ENCODE measurements at regions not wholly inside any gene's neighbourhood (a gene's known extent, or its start where the extent isn't known, plus 50 kb on each side); places are given as distances from the start of the nearest gene placed in this dataset.

- no peak for DNase-seq
These were observed 163.8 kb upstream of the LMNTD1 start for GRCh38 chr12:25716842-25717241.

- DNase-seq = no peak
These were observed 164.5 kb upstream of the LMNTD1 start for GRCh38 chr12:25717552-25717951.

- DNase-seq = no peak
These were observed 165.1 kb upstream of the LMNTD1 start for GRCh38 chr12:25718081-25718731.

GRCh38 chr12:25719505-25719904 lies 166.4 kb upstream of the LMNTD1 start:
- DNase-seq = no peak

- DNase-seq = no peak
These were observed 170.3 kb upstream of the LMNTD1 start for GRCh38 chr12:25723336-25723735.

- DNase-seq = no peak
These were observed 170.9 kb upstream of the LMNTD1 start for GRCh38 chr12:25723921-25724491.

GRCh38 chr12:25725470-25725869 lies 172.4 kb upstream of the LMNTD1 start:
- DNase-seq = no peak

- peak; percentile 10 for DNase-seq
These were observed 172.8 kb upstream of the LMNTD1 start for GRCh38 chr12:25725931-25726330.

GRCh38 chr12:25728056-25728595 lies 175.0 kb upstream of the LMNTD1 start:
- no peak for DNase-seq

GRCh38 chr12:25730489-25731349 lies 177.6 kb upstream of the LMNTD1 start:
- DNase-seq = no peak

- DNase-seq = no peak
These were observed 180.5 kb upstream of the LMNTD1 start for GRCh38 chr12:25733541-25733940.

- DNase-seq = no peak
These were observed 181.6 kb upstream of the LMNTD1 start for GRCh38 chr12:25734529-25735180.

GRCh38 chr12:25740617-25741016 lies 187.5 kb upstream of the LMNTD1 start:
- no peak for DNase-seq

GRCh38 chr12:25741917-25742316 lies 188.8 kb upstream of the LMNTD1 start:
- DNase-seq = no peak

- DNase-seq = peak; percentile 38
These were observed 190.7 kb upstream of the LMNTD1 start for GRCh38 chr12:25743679-25744215.

GRCh38 chr12:25744313-25744712 lies 191.2 kb upstream of the LMNTD1 start:
- DNase-seq = no peak

- DNase-seq = no peak
These were observed 192.2 kb upstream of the LMNTD1 start for GRCh38 chr12:25745281-25745680.

GRCh38 chr12:25746131-25746530 lies 193.0 kb upstream of the LMNTD1 start:
- DNase-seq = no peak

- no peak for DNase-seq
These were observed 199.7 kb upstream of the LMNTD1 start for GRCh38 chr12:25752710-25753309.

GRCh38 chr12:25755136-25755970 lies 202.3 kb upstream of the LMNTD1 start:
- DNase-seq = no peak

- DNase-seq = no peak
These were observed 202.6 kb upstream of the RASSF8 start for GRCh38 chr12:25755971-25756260.
